ENCODE measurements at regions not wholly inside any gene's neighbourhood (a gene's known extent, or its start where the extent isn't known, plus 50 kb on each side); places are given as distances from the start of the nearest gene placed in this dataset.

- DNase-seq, result no peak
Observed at GRCh38 chr3:135310317-135310716, 515.3 kb downstream of the EPHB1 start.

- no peak for DNase-seq
Observed at GRCh38 chr3:135311699-135312098, 516.6 kb downstream of the EPHB1 start.

- no peak for DNase-seq
Observed at GRCh38 chr3:135314237-135314636, 519.2 kb downstream of the EPHB1 start.

DNA sequence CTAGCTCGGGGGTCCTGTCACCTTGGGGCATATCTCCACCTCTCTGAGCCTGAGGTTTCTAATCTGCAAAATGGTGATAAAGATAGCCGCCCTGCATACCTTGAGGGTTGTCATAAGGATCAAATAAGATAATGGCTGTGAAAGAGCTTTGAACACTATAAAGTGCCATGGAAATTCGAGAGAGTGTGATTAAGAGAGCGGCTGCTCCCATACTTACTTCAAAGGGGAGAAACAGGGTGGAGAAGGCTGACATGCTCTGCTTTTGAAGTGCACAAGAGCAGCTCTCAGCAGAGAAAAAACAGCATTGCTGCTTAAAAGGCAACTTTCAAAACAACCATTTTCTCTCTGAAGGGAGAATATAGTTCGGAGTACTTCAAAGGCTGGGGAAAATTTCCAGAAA lies 529.2 kb downstream of the EPHB1 start:
- no peak for DNase-seq

- no peak for DNase-seq
Observed at GRCh38 chr3:135325096-135325495, 530.0 kb downstream of the EPHB1 start.

GRCh38 chr3:135325726-135326235 lies 530.7 kb downstream of the EPHB1 start:
- DNase-seq, result no peak

DNA sequence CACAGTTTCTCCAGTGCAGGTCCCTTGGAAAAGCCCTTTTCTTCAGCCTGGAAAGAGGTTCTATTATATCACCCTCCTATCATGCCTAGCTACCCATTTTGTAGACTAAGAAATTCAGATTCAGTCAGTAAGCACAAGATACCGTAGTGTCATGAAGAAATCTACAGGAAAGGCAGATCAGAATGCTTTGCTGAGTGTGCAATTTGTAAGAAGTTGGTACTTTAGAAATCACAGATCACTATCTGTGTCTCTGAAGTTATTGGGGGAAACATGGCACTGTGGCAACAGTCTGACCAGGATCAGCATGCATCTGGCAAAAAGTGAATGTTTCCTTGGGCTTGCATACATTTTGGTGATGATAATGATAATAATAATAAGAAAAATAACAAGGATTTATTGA lies 531.8 kb downstream of the EPHB1 start:
- no peak for DNase-seq

GRCh38 chr3:135328036-135328435 lies 533.0 kb downstream of the EPHB1 start:
- DNase-seq, result no peak

DNA sequence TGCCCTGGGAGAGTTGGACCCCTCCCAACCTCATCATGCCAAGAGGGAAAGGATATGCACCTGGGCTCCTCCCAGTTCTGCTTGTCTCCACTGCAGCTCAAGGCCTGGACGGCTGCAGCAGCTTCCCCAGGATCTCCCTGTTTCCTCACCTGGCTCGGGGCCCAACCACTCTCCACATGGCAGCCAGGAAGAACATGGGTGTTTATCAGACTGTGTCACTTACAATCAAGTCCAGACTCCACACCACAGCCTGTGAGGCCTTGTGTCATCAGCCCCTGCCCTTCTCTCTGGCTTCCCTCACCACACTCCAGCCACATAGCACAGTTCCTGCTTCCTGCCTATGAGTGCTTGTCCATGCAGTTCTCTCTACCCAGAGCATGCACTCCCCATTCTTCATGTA lies 534.4 kb downstream of the EPHB1 start:
- DNase-seq, result no peak

DNA sequence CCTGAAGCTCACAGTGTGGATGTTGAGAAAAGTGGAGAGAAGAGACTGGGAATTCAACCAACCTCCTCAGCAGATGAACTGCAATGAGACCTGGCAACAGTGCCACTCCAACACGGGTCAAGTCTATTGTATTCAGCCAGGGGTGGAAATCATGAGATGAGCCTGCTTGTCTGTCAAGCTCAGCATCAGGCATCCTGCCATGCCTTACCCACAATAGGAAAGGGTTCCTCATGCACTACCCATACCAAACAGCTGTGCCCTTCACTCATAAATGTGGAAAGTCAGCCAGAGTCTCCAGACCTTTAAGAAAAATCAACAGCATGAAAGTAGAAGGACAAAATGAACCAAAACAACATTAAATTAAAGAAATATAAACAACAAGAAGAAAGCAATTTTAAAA lies 542.1 kb downstream of the EPHB1 start:
- DNase-seq, result no peak

DNA sequence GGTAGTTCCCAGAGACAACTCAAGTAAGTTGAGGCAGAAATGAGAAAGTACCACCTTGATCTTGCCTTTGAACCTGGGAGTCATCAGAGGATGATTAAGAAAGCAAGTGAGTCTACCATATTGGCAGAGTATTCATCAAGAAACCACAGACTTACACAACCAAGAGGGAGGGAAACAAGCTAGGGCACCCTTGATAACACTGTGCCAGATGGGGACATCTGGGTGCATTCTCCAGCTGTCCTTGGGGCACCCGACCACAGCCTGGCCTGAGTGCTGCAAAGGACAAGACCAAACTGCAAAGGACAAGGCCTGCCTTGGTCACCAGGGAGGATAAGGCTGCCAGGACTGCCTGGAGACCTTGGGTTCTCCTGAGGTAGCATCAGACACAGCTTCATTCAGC lies 553.6 kb downstream of the EPHB1 start:
- DNase-seq, result no peak

DNA sequence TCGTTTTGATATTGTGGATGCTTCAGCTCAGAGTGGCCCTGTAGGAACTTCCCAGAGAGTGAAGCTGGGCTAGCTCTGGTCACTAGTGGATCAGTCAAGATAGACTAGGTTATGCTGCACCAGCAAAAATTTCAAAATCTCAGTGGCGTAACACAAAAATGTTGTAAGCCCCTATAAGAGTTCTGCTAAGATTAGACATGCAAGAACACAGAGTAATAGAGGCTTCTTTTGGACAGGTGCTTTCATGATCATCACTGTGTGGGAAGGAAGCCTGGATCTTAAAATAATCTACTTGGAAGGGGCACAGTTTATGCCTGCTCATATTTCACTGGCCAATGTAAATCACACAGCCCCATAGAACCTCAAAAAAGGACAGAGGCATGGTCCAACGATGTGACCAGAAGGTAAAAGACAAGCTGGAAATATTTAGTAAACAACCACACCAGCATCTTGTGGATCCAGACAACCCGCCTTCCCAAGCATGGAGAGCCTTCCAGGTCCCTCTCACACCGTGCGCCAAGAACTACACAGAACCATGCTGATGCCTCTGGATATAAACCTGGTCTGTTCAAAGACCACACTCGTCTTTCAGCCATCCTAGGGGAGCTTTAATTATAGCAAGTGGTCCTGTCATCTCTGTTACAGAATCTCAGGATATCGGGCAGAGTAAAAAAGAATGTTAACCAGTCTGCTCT lies 554.3 kb downstream of the EPHB1 start:
- no peak for DNase-seq

- DNase-seq, result no peak
Observed at GRCh38 chr3:135352213-135352612, 557.2 kb downstream of the EPHB1 start.

DNA sequence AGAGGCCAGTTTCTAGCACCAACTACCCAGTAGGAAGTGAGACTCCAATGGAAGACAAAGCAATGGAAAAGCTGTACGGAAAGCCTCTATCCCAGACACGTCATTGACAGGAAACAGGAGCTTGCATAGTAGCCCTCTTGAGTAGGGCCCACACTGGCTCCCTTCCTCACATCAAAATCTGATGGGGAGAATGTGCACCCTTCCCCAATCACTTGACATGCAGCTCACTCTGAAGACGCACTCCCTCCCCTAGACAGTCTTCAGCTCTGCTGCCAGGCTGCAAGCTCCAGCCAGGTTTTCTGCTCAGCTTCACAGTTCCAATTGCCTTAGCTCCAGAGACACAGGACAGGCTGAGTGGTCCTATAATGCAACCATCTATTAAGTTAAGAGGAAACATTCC lies 567.8 kb downstream of the EPHB1 start:
- no peak for DNase-seq

DNA sequence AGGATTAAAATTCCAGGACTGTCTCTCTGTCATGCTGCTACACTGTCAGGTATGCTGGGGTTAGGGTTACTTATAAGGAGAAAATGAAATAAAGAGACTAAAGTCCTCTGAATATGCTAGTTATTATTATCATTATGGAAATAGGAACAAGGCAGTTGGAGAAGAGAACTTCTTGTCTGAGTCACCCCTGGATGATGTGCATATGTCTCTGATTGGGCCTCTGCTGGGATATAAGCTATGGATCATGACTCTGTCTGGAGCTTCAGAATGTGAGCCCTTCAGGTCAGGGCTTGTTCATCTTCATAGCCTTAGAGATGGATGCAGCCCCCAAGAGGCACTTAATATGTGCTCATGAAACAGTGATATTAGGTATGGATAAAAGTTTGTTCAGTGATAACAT lies 569.6 kb downstream of the EPHB1 start:
- DNase-seq, result no peak

DNA sequence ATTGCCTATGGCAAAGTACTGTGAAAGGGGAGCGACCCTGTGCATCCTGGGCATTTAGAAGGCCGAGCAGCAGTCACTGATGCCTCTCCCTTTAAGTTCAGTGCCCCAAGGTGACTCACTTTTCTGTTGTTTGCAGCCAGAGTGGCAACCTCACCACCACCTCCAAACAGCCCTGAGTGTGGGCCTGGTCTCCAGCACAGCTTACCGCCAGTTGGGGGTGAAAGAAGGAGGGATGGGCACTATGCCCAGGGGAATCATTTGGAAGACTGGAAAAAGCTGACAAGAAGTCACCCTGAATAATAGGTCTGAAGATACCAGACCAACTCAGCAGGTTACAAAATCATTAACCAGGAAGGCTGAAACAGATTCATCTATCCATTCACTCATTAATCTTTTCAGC lies 571.8 kb downstream of the EPHB1 start:
- DNase-seq, result no peak

- no peak for DNase-seq
Observed at GRCh38 chr3:135368316-135368715, 573.3 kb downstream of the EPHB1 start.

DNA sequence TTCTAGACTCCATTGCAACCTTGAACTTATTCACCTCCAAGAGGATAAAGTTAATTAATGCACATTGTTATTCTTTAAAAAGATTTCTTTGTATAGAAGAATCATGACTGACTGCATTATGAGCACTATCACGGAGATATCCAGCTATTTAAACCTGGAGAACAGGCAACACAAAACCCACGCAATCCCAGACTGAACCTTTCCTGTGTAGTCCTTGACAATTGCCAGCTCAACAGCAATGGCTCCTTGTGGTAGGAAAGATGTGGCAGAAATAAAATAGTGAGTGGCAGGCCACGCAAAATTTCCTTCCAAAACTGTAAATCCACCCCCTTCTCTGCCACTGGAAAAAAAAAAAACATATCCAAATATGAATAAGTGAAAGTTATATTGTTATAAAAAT lies 573.7 kb downstream of the EPHB1 start:
- no peak for DNase-seq

DNA sequence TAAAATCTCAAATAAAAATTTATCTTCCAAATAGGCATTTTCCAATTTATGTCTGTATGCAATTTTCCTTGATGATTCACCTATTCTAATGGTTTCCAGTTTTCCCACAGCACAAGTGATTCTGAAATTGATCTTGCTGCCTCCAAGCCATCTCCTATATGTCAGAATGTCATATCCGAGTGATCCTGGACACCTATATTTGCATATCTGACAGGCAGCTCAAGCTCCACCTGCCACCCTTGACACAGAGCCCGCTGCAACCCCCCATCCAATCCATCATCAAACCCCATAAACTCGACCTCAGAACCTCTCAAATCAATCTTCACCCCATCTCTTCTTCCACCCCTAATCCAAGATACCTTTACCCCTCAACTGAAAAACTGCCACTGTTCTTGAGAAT lies 579.5 kb downstream of the EPHB1 start:
- DNase-seq, result no peak

- DNase-seq, result no peak
Observed at GRCh38 chr3:135382188-135382587, 583.3 kb upstream of the PPP2R3A start.

DNA sequence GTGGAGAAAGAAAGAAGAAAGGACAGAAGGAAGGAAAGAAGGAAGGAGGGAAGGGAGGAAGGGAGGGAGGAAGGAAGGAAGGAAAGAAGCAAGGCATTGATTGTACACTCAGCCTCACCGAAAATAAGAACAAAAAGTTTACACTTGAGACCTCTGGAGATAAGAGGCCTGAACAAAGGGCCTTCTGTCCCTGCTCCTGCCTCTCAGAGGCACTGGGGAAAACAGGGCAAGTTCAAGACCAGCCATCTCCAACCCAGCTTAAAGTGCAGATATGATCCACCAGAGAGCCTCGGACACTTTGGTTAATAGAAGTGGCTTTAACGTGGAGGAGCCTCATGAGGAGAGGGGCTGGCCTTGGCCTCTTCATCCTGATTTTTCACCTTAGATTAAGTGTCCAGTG lies 582.9 kb upstream of the PPP2R3A start:
- DNase-seq, result no peak

DNA sequence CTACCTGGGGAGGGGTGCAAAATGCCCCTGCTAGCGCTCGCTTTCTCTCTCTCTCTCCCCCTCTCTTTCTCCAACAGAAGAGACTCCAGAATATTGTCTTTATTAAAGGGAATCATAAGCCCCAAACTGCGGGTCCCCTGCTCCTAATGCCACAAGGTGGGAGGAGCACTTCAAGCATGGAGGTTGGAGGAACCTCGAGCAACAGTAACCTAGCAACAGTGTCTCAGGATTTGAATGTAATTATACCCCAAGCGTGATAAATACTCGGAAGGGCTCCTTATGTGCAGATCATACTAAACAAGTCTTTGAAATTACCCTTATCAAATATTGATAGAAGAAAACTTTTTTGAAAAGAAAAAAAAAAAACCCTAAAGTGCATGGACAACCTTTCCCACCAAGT lies 582.2 kb upstream of the PPP2R3A start:
- no peak for DNase-seq

GRCh38 chr3:135392151-135392550 lies 573.4 kb upstream of the PPP2R3A start:
- no peak for DNase-seq

DNA sequence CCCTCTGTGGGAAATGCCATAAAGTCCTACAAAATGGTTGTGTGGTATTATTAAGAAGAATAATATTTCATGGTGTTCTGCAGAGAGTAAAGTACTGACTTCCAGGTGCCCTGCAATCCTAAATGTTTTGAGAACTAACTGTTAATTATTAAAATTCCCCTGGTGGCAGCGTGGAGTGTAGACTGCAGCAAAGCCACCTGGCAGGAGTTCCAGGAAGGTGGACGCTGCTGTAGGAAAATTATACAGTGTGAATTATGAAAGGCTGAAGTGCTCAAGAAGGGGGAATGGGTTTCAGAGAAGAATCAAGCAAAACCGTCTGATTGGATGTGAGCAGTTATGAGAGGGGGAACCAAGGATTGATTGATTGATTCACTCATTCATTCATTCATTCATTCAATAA lies 572.4 kb upstream of the PPP2R3A start:
- no peak for DNase-seq

DNA sequence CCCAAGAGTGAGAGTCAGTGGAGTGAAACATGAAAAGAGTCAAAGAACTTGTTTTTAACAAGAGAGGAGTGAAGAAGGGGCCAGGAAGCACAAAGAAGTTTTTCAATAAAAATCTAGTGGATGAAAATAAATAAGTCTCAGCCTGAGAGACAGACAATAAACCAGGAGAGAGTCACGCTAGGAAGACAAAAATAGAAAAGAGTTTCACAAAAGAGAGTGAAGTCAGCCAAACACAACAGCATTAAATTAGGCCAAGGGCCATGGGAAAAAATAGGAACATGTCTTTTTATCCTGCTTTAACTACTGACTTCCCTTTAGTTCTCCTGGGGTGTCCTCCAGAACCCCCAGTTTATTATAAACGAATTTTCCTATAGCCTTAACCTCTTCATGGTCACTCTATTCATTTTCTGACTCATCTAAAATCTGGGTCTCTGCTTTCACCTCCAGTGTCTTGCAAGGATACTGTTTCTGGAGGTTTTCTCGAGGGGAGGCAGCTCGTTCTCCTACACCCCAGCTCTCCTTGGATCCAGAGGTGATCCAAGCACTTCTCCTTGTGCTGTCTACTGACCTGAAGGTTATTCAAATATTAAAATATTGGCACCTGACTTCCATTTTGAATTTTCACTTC lies 571.5 kb upstream of the PPP2R3A start:
- DNase-seq, result no peak
